Middle frontal gyrus (tissue), 1 donor: ENCODE measurements at regions not wholly inside any gene's neighbourhood (a gene's known extent, or its start where the extent isn't known, plus 50 kb on each side); places are given as distances from the start of the nearest gene placed in this dataset.

Source experiments
- DNase-seq: peaks from one replicate; pipeline ENCODE4 v3.0.0-alpha.2; 2015; ENCODE audit warnings: low spot score; ENCODE audit errors: extremely low spot score

GRCh38 chr7:52708846-52709245 is 326.6 kb upstream of the POM121L12 start:
- no peak for DNase-seq

GRCh38 chr7:52705768-52706167 is 329.7 kb upstream of the POM121L12 start:
- no peak for DNase-seq

GRCh38 chr7:52700349-52700748 is 335.1 kb upstream of the POM121L12 start:
- no peak for DNase-seq

- no peak for DNase-seq
These were observed 339.3 kb upstream of the POM121L12 start for GRCh38 chr7:52695973-52696595.

GRCh38 chr7:52691257-52691656 is 344.2 kb upstream of the POM121L12 start:
- no peak for DNase-seq

GRCh38 chr7:52689912-52690311 is 345.5 kb upstream of the POM121L12 start:
- no peak for DNase-seq

GRCh38 chr7:52685333-52685732 is 350.1 kb upstream of the POM121L12 start:
- DNase-seq, result no peak

- no peak for DNase-seq
These were observed 351.0 kb upstream of the POM121L12 start for GRCh38 chr7:52684388-52684787.

GRCh38 chr7:52682993-52683392 is 352.4 kb upstream of the POM121L12 start:
- DNase-seq, result no peak

GRCh38 chr7:52670608-52671225 is 364.7 kb upstream of the POM121L12 start:
- no peak for DNase-seq

- DNase-seq, result no peak
These were observed 366.4 kb upstream of the POM121L12 start for GRCh38 chr7:52669031-52669430.

GRCh38 chr7:52668435-52668834 is 367.0 kb upstream of the POM121L12 start:
- DNase-seq, result no peak

- no peak for DNase-seq
These were observed 376.3 kb upstream of the POM121L12 start for GRCh38 chr7:52659178-52659577.

- DNase-seq, result no peak
These were observed 379.3 kb upstream of the POM121L12 start for GRCh38 chr7:52656098-52656497.

GRCh38 chr7:52652621-52653020 is 382.8 kb upstream of the POM121L12 start:
- no peak for DNase-seq

- DNase-seq, result no peak
These were observed 386.6 kb upstream of the POM121L12 start for GRCh38 chr7:52648872-52649271.

GRCh38 chr7:52647046-52647445 is 388.4 kb upstream of the POM121L12 start:
- DNase-seq, result no peak

GRCh38 chr7:52639981-52640380 is 395.5 kb upstream of the POM121L12 start:
- no peak for DNase-seq

- no peak for DNase-seq
These were observed 396.3 kb upstream of the POM121L12 start for GRCh38 chr7:52639126-52639525.

GRCh38 chr7:52635021-52635420 is 400.4 kb upstream of the POM121L12 start:
- DNase-seq, result no peak

- no peak for DNase-seq
These were observed 414.6 kb upstream of the POM121L12 start for GRCh38 chr7:52620849-52621248.

- no peak for DNase-seq
These were observed 418.9 kb upstream of the POM121L12 start for GRCh38 chr7:52616552-52616951.

GRCh38 chr7:52615021-52615695 is 420.3 kb upstream of the POM121L12 start:
- DNase-seq, result no peak
